H9 (cell line): ENCODE measurements at regions not wholly inside any gene's neighbourhood (a gene's known extent, or its start where the extent isn't known, plus 50 kb on each side); places are given as distances from the start of the nearest gene placed in this dataset.
A peak's percentile ranks its signal among the peaks of the same experiment; 100 is the strongest.

ENCODE experiments used
- DNase-seq: peaks from one replicate; pipeline ENCODE4 v3.0.0-alpha.2; 2017
- H2AFZ ChIP-seq: one replicate; pipeline ENCODE4 v1.6.1; 2013; ENCODE audit warnings: mild to moderate bottlenecking, low read length, control low read depth, moderate library complexity
- H2AK5ac ChIP-seq: 2 replicates; pipeline ENCODE4 v1.6.1; 2013; ENCODE audit warnings: low read length, control low read depth, mixed read lengths; ENCODE audit not compliant: insufficient read length
- H2BK120ac ChIP-seq: one replicate; pipeline ENCODE4 v1.6.1; 2013; ENCODE audit warnings: low read depth, mild to moderate bottlenecking, low read length, control low read depth, inconsistent platforms; ENCODE audit not compliant: poor library complexity, severe bottlenecking
- H2BK12ac ChIP-seq: 2 replicates; pipeline ENCODE4 v1.6.1; 2013; ENCODE audit warnings: low read length, control low read depth, mixed read lengths, low read depth; ENCODE audit not compliant: insufficient read length
- H2BK15ac ChIP-seq: 2 replicates; pipeline ENCODE4 v1.6.1; 2013; ENCODE audit warnings: low read depth, low read length, control low read depth
- H2BK20ac ChIP-seq: one replicate; pipeline ENCODE4 v1.6.1; 2013; ENCODE audit warnings: low read depth, mild to moderate bottlenecking, low read length, control low read depth, inconsistent platforms; ENCODE audit not compliant: poor library complexity, severe bottlenecking
- H2BK5ac ChIP-seq: 2 replicates; pipeline ENCODE4 v1.6.1; 2013; ENCODE audit warnings: low read length, control low read depth, mixed read lengths; ENCODE audit not compliant: insufficient read length
- H3K14ac ChIP-seq: 2 replicates; pipeline ENCODE4 v1.6.1; 2013; ENCODE audit warnings: low read length, control low read depth; ENCODE audit not compliant: insufficient read depth
- H3K18ac ChIP-seq: 2 replicates; pipeline ENCODE4 v1.6.1; 2013; ENCODE audit warnings: low read depth, mild to moderate bottlenecking, mixed read lengths, low read length, control low read depth; ENCODE audit not compliant: insufficient read length
- H3K23ac ChIP-seq: 2 replicates; pipeline ENCODE4 v1.6.1; 2013; ENCODE audit warnings: low read length, control low read depth, mixed read lengths, low read depth; ENCODE audit not compliant: insufficient read length
- H3K23me2 ChIP-seq: 2 replicates; pipeline ENCODE4 v1.6.1; 2013; ENCODE audit warnings: low read depth, mild to moderate bottlenecking, mixed read lengths, low read length, control low read depth; ENCODE audit not compliant: insufficient read length, poor library complexity, severe bottlenecking
- H3K27ac ChIP-seq: 2 replicates; pipeline ENCODE4 v1.5.1; 2013; ENCODE audit warnings: low read length, control low read depth, mixed read lengths, low read depth; ENCODE audit not compliant: insufficient read length
- H3K27me3 ChIP-seq: 2 replicates; pipeline ENCODE4 v1.6.1; 2013; ENCODE audit warnings: low read length, control low read depth, inconsistent platforms; ENCODE audit not compliant: insufficient read depth
- H3K4ac ChIP-seq: 2 replicates; pipeline ENCODE4 v1.6.1; 2013; ENCODE audit warnings: low read depth, mild to moderate bottlenecking, control low read depth, inconsistent platforms, low read length, moderate library complexity
- H3K4me1 ChIP-seq: 2 replicates; pipeline ENCODE4 v1.6.1; 2013; ENCODE audit warnings: low read length, control low read depth, inconsistent platforms; ENCODE audit not compliant: insufficient read depth
- H3K4me2 ChIP-seq: 2 replicates; pipeline ENCODE4 v1.6.1; 2013; ENCODE audit warnings: low read length, control low read depth, mixed read lengths; ENCODE audit not compliant: insufficient read length, insufficient read depth
- H3K56ac ChIP-seq: 2 replicates; pipeline ENCODE4 v1.6.1; 2013; ENCODE audit warnings: low read depth, mild to moderate bottlenecking, mixed read lengths, low read length, control low read depth; ENCODE audit not compliant: insufficient read length
- H3K79me1 ChIP-seq: 2 replicates; pipeline ENCODE4 v1.6.1; 2013; ENCODE audit warnings: low read depth, mild to moderate bottlenecking, moderate library complexity, low read length, control low read depth, inconsistent platforms; ENCODE audit not compliant: insufficient read depth, poor library complexity, severe bottlenecking
- H3K79me2 ChIP-seq: 2 replicates; pipeline ENCODE4 v1.6.1; 2013; ENCODE audit warnings: low read length, control low read depth, inconsistent platforms; ENCODE audit not compliant: insufficient read depth
- H3K9ac ChIP-seq: 2 replicates; pipeline ENCODE4 v1.6.1; 2013; ENCODE audit warnings: low read length, control low read depth, mixed read lengths; ENCODE audit not compliant: insufficient read length; ENCODE audit errors: extremely low read depth
- H3K9me3 ChIP-seq: one replicate; pipeline ENCODE4 v1.6.1; 2013; ENCODE audit warnings: low read depth, low read length, inconsistent platforms; ENCODE audit not compliant: control insufficient read depth
- H3T11ph ChIP-seq: one replicate; pipeline ENCODE4 v1.6.1; 2013; ENCODE audit warnings: mild to moderate bottlenecking, low read length, control low read depth, inconsistent platforms
- H4K20me1 ChIP-seq: one replicate; pipeline ENCODE4 v1.6.1; 2013; ENCODE audit not compliant: control insufficient read depth, insufficient read length, insufficient read depth
- H4K5ac ChIP-seq: 2 replicates; pipeline ENCODE4 v1.6.1; 2013; ENCODE audit warnings: low read depth, mild to moderate bottlenecking, mixed read lengths, low read length, control low read depth; ENCODE audit not compliant: insufficient read length
- H4K8ac ChIP-seq: replicated peaks from 2 replicates; pipeline ENCODE4 v1.6.1; 2013; ENCODE audit warnings: low read length, control low read depth, mixed read lengths, low read depth; ENCODE audit not compliant: insufficient read length
- H4K91ac ChIP-seq: 2 replicates; pipeline ENCODE4 v1.6.1; 2013; ENCODE audit warnings: low read depth, mild to moderate bottlenecking, moderate library complexity, mixed read lengths, low read length, control low read depth; ENCODE audit not compliant: insufficient read length
- H3K27ac Mint-ChIP-seq, 3 experiments: 2 replicates in 2 of 3; 3 replicates in 1 of 3; pipeline ENCODE4 v1.8.0; 2020 to 2021; ENCODE audit warnings: mixed read lengths in 3 of 3, mild to moderate bottlenecking in 1 of 3, moderate library complexity in 1 of 3
- H3K27me3 Mint-ChIP-seq: 2 replicates; pipeline ENCODE4 v1.8.0; 2021; ENCODE audit warnings: low read depth, mild to moderate bottlenecking, moderate library complexity, mixed read lengths
- H3K36me3 Mint-ChIP-seq, 3 experiments: 2 replicates in 2 of 3; 3 replicates in 1 of 3; pipeline ENCODE4 v1.8.0; 2020 to 2021; ENCODE audit warnings: low read depth in 3 of 3, mixed read lengths in 3 of 3; ENCODE audit not compliant: insufficient read depth in 1 of 3
- H3K4me1 Mint-ChIP-seq, 2 experiments: 2 replicates each; pipeline ENCODE4 v1.8.0; 2020; ENCODE audit warnings: mixed read lengths in 2 of 2
- H3K4me3 Mint-ChIP-seq, 2 experiments: 2 replicates in 1 of 2; 3 replicates in 1 of 2; pipeline ENCODE4 v1.8.0; 2020 to 2021; ENCODE audit warnings: mild to moderate bottlenecking in 2 of 2, mixed read lengths in 2 of 2, moderate library complexity in 1 of 2
- H3K9me3 Mint-ChIP-seq, 2 experiments: 2 replicates in 1 of 2; 3 replicates in 1 of 2; pipeline ENCODE4 v1.8.0; 2020; ENCODE audit warnings: mild to moderate bottlenecking in 2 of 2, mixed read lengths in 2 of 2, moderate library complexity in 1 of 2
- WGBS: extraction: QIAGEN DNeasy Blood & Tissue Kit; methylation state at CpG from one replicate; pipeline ENCODE4 v1.1.7; 2013; ENCODE audit warnings: missing lambda C conversion rate, low lambda C conversion rate, mixed read lengths; ENCODE audit not compliant: insufficient read length; ENCODE audit errors: extremely low coverage; 5-methylcytosine and 5-hydroxymethylcytosine counted together
- TF ChIP-seq, protein P1 (sequence below): fragments of 200-600 bp; sonication (generic); conservative IDR thresholded peaks from 3 replicates; pipeline ENCODE4 v1.8.0; 2021; ENCODE audit warnings: antibody characterized with exemption, mild to moderate bottlenecking

DNA sequence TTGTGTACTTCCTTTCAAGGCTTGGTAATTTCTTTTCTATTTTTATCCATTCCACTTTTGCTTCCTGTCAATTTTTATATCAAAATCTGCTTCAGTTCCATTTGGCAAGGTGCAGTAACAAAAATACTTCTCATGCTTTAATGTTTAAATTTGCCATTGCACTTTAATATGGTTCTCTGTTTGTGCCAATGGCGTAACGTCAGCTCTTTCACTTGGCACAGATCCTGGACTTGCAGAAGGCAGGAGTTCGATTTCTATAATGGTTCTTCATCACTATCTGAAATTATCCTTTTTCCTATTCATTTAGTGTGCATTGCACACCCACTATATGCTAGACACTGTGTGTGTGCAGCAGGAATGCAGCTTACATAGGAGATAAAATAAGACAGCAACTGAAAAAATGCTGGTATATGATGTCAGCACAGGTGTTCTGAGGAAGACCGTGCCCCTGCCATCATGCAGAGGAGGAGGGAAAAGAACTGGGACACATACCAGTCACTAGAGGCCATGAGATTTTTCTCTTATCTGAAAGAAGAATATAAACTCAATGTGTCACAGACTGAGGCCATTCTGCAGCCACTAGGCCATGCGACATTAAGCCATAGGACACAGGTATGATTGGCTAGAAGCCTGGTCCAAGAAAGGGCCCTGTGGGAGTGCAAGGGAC lies 298.2 kb downstream of the RPAP3 start:
- Histone ChIP-seq H4K8ac (no peak overlapping the region), H3K23me2 (no peaks in the 10 kb centered on the region), H2AK5ac (no peak overlapping the region), H2BK12ac (no peak overlapping the region), H2AFZ (no peak overlapping the region), H4K91ac (no peak overlapping the region), H3T11ph (no peak overlapping the region), H3K9ac (no peak overlapping the region), H3K4me2 (no peak overlapping the region), H2BK15ac (0 out of 2 replicates have a peak overlapping the region, but pooled peaks have one; percentile 80), H3K9me3 (no peaks in the 10 kb centered on the region), H3K27ac (no peak overlapping the region), H3K23ac (no peak overlapping the region), H2BK120ac (no peak overlapping the region), H4K5ac (no peak overlapping the region), H3K27me3 (no peaks in the 10 kb centered on the region), H2BK20ac (no peak overlapping the region), H3K4ac (no peak overlapping the region), H4K20me1 (no peaks in the 10 kb centered on the region), H3K79me1 (no peaks in the 10 kb centered on the region), H3K18ac (no peak overlapping the region), H3K4me1 (no peaks in the 10 kb centered on the region), H2BK5ac (no peak overlapping the region), H3K56ac (no peak overlapping the region), H3K14ac (no peak overlapping the region), H3K79me2 (no peaks in the 10 kb centered on the region)
- no peaks in the 10 kb centered on the region; the same call in 1 of the 2 replicates for H3K27me3 Mint-ChIP-seq
- H3K27ac Mint-ChIP-seq: no peak overlapping the region
- TF ChIP-seq, protein P1, sequence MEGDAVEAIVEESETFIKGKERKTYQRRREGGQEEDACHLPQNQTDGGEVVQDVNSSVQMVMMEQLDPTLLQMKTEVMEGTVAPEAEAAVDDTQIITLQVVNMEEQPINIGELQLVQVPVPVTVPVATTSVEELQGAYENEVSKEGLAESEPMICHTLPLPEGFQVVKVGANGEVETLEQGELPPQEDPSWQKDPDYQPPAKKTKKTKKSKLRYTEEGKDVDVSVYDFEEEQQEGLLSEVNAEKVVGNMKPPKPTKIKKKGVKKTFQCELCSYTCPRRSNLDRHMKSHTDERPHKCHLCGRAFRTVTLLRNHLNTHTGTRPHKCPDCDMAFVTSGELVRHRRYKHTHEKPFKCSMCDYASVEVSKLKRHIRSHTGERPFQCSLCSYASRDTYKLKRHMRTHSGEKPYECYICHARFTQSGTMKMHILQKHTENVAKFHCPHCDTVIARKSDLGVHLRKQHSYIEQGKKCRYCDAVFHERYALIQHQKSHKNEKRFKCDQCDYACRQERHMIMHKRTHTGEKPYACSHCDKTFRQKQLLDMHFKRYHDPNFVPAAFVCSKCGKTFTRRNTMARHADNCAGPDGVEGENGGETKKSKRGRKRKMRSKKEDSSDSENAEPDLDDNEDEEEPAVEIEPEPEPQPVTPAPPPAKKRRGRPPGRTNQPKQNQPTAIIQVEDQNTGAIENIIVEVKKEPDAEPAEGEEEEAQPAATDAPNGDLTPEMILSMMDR: no peak
- no peak overlapping the region for H3K4me3 Mint-ChIP-seq
- no peaks in the 10 kb centered on the region; a peak in 1 of 4 replicates for H3K4me1 Mint-ChIP-seq
- peaks cover 0 to 4% of the 10 kb centered on the region in 2 experiments; a peak in 2 of 5 replicates for H3K9me3 Mint-ChIP-seq
- no peaks in the 10 kb centered on the region for H3K36me3 Mint-ChIP-seq
- DNase-seq: no peak
- WGBS: no CpG with 5 or more reads among the region's 5 CpGs
